Panc1 (cell line): ENCODE measurements at regions not wholly inside any gene's neighbourhood (a gene's known extent, or its start where the extent isn't known, plus 50 kb on each side); places are given as distances from the start of the nearest gene placed in this dataset.

ENCODE experiments used
- ATAC-seq: fragments of 200-7000 bp; cut with Tn5 transposase; 2 replicates; pipeline ENCODE4 v1.9.1; 2020; ENCODE audit warnings: mild to moderate bottlenecking, moderate library complexity
- BruUV-seq: library from RNA; stranded (reverse); fragments of 400-500 nt; replicated peaks from 2 replicates; lab custom pipeline; 2021; lab: Mats Ljungman, UMichigan
- CTCF ChIA-PET: fragments of 300-600 bp; sonication (Branson Sonifier 250); formaldehyde crosslinking; loops from one replicate; lab custom pipeline; 2022; ENCODE audit warnings: antibody characterized with exemption; lab: Charles Lee
- POLR2A ChIA-PET: fragments of 300-600 bp; sonication (Branson Sonifier 250); formaldehyde crosslinking; loops from one replicate; lab custom pipeline; 2022; ENCODE audit warnings: antibody characterized with exemption; lab: Charles Lee
- DNase-seq: peaks from one replicate; pipeline ENCODE4 v3.0.0-alpha.2; 2010; ENCODE audit warnings: low read depth, low spot score
- H3K27ac ChIP-seq: 2 replicates; pipeline ENCODE4 v1.5.1; 2011; ENCODE audit warnings: mild to moderate bottlenecking, low read length, inconsistent platforms
- H3K27me3 ChIP-seq: fragments of 200-500 bp; sonication (Bioruptor generic); 2 replicates; pipeline ENCODE4 v1.6.0; 2014; ENCODE audit warnings: low read length, inconsistent platforms; ENCODE audit not compliant: control insufficient read depth, insufficient read depth
- H3K36me3 ChIP-seq: fragments of 200-500 bp; sonication (Bioruptor generic); 2 replicates; pipeline ENCODE4 v1.5.1; 2014; ENCODE audit warnings: inconsistent platforms, mild to moderate bottlenecking, low read length, moderate library complexity; ENCODE audit not compliant: control insufficient read depth, insufficient read depth
- H3K4me1 ChIP-seq: 2 replicates; pipeline ENCODE4 v1.5.1; 2011; ENCODE audit warnings: inconsistent platforms, mild to moderate bottlenecking, low read length, moderate library complexity; ENCODE audit not compliant: control insufficient read depth, insufficient read depth
- H3K4me3 ChIP-seq, 2 experiments: 2 replicates each; pipeline ENCODE4 v1.5.1; 2011 to 2012; ENCODE audit warnings: low read depth in 2 of 2, low read length in 2 of 2, mild to moderate bottlenecking in 2 of 2, inconsistent platforms in 1 of 2, moderate library complexity in 1 of 2
- H3K9me3 ChIP-seq: fragments of 200-500 bp; sonication (Bioruptor generic); 2 replicates; pipeline ENCODE4 v1.5.1; 2014; ENCODE audit warnings: low read depth, mild to moderate bottlenecking, inconsistent platforms, low read length, moderate library complexity; ENCODE audit not compliant: control insufficient read depth, insufficient read depth
- POLR2AphosphoS5 ChIP-seq: IDR thresholded peaks from 2 replicates; pipeline ENCODE4 v1.6.1; 2012; ENCODE audit warnings: mild to moderate bottlenecking, low read depth, low read length, moderate library complexity
- SIN3A ChIP-seq: IDR thresholded peaks from 2 replicates; pipeline ENCODE4 v1.6.1; 2012; ENCODE audit warnings: low read depth, mild to moderate bottlenecking, low read length, moderate library complexity, borderline replicate concordance; ENCODE audit not compliant: insufficient read depth
- TCF7L2 ChIP-seq: IDR thresholded peaks from 2 replicates; pipeline ENCODE4 v1.6.1; 2011; ENCODE audit warnings: mild to moderate bottlenecking, low read depth, low read length, inconsistent platforms
- in situ Hi-C: cut with HindIII; loops from 2 replicates; pipeline ENCODE4 v1.10.0; 2016; ENCODE audit warnings: low sequenced_read_pairs, low pct_unique_long_range_greater_than_20kb
- intact Hi-C: fragments of 100-400 bp; cut with micrococcal nuclease; formaldehyde crosslinking; loops from one replicate; pipeline ENCODE4 v1.10.0; 2022; ENCODE audit not compliant: unreplicated experiment
- TF ChIP-seq, protein P1 (sequence below): fragments of 450-650 bp; IDR thresholded peaks from 2 replicates; pipeline ENCODE4 v1.5.1; 2017; ENCODE audit warnings: mild to moderate bottlenecking
- TF ChIP-seq, protein P2 (sequence below), 2 experiments: IDR thresholded peaks; 2 replicates each; pipeline ENCODE4 v1.6.1; 2011 to 2012; ENCODE audit warnings: low read depth in 2 of 2, control low read depth in 1 of 2, low read length in 1 of 2, mild to moderate bottlenecking in 1 of 2, moderate library complexity in 1 of 2; ENCODE audit not compliant: insufficient read depth in 1 of 2

DNA sequence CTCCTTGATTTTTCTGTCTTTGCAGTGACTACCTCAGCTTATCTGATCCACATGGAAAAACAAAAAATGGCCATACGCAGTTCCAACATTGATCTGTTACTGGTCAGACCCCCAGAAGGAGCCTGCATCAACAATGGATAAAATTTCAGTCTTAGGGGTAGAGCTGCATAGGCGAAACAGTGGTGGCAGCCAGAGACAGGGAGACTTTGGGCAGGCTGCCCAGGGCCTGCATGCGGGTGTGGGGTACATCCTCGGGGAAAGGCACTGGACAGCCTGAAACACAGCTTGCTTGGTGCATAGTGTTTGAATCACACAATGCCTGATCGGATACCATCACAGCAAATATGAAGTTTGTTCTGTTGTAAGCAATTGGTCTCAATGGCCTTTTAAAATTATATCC, 847.8 kb downstream of the QKI start:
- in situ Hi-C loops (no loop called here), intact Hi-C loops (no loop called here)
- TF ChIP-seq SIN3A: no peak
- TF ChIP-seq, protein P1, sequence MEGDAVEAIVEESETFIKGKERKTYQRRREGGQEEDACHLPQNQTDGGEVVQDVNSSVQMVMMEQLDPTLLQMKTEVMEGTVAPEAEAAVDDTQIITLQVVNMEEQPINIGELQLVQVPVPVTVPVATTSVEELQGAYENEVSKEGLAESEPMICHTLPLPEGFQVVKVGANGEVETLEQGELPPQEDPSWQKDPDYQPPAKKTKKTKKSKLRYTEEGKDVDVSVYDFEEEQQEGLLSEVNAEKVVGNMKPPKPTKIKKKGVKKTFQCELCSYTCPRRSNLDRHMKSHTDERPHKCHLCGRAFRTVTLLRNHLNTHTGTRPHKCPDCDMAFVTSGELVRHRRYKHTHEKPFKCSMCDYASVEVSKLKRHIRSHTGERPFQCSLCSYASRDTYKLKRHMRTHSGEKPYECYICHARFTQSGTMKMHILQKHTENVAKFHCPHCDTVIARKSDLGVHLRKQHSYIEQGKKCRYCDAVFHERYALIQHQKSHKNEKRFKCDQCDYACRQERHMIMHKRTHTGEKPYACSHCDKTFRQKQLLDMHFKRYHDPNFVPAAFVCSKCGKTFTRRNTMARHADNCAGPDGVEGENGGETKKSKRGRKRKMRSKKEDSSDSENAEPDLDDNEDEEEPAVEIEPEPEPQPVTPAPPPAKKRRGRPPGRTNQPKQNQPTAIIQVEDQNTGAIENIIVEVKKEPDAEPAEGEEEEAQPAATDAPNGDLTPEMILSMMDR: no peak
- TF ChIP-seq, protein P2, sequence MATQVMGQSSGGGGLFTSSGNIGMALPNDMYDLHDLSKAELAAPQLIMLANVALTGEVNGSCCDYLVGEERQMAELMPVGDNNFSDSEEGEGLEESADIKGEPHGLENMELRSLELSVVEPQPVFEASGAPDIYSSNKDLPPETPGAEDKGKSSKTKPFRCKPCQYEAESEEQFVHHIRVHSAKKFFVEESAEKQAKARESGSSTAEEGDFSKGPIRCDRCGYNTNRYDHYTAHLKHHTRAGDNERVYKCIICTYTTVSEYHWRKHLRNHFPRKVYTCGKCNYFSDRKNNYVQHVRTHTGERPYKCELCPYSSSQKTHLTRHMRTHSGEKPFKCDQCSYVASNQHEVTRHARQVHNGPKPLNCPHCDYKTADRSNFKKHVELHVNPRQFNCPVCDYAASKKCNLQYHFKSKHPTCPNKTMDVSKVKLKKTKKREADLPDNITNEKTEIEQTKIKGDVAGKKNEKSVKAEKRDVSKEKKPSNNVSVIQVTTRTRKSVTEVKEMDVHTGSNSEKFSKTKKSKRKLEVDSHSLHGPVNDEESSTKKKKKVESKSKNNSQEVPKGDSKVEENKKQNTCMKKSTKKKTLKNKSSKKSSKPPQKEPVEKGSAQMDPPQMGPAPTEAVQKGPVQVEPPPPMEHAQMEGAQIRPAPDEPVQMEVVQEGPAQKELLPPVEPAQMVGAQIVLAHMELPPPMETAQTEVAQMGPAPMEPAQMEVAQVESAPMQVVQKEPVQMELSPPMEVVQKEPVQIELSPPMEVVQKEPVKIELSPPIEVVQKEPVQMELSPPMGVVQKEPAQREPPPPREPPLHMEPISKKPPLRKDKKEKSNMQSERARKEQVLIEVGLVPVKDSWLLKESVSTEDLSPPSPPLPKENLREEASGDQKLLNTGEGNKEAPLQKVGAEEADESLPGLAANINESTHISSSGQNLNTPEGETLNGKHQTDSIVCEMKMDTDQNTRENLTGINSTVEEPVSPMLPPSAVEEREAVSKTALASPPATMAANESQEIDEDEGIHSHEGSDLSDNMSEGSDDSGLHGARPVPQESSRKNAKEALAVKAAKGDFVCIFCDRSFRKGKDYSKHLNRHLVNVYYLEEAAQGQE (IDR thresholded peaks at IDR 0.05; ENCODE audit: insufficient read depth in 1 of 2, low read depth in 2 of 2, low read length in 1 of 2): no peak
- no peak for TF ChIP-seq POLR2AphosphoS5
- no peak for TF ChIP-seq TCF7L2
- H3K36me3 ChIP-seq: no peaks in the 10 kb centered on the region
- no peaks in the 10 kb centered on the region for H3K27me3 ChIP-seq
- H3K4me3 ChIP-seq: no peak overlapping the region
- ChIA-PET CTCF (no interaction called here), POLR2A (no interaction called here)
- no peak for ATAC-seq
- no peak overlapping the region for H3K27ac ChIP-seq
- H3K4me1 ChIP-seq: no peaks in the 10 kb centered on the region
- no peaks in the 10 kb centered on the region for H3K9me3 ChIP-seq
- no TSS peak for BruUV-seq
- no peak for DNase-seq

DNA sequence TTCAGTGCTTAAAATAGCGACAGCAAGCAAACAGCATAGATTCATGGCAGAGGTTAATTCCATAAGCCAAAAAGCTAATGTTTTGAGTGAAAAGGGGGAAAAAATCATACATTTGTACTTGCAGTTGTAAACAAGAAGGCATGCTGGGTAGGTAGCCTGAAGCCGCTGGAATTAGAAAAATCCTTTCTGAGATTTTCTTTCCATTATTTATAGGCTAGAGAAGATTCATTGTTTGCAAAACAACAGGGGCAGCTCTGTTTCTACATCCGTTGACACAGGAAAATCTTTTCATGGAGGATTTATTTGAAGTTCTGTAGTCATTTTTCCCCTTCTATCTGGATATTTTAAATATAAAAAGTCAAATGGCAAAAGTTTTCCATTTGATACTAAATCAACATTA, 843.9 kb downstream of the QKI start:
- ATAC-seq: no peak
- POLR2A ChIA-PET: no interaction called here
- no peaks in the 10 kb centered on the region for H3K9me3 ChIP-seq

More for the DNA sequence above, 843.9 kb downstream of the QKI start:
- DNase-seq: no peak
- no peak for TF ChIP-seq SIN3A
- TF ChIP-seq, protein P1: no peak
- TF ChIP-seq, protein P2 (IDR thresholded peaks at IDR 0.05; ENCODE audit: insufficient read depth in 1 of 2, low read depth in 2 of 2, low read length in 1 of 2): no peak
- no peak for TF ChIP-seq POLR2AphosphoS5
- no peak for TF ChIP-seq TCF7L2
- no peak overlapping the region for H3K27ac ChIP-seq
- intact Hi-C loops: no loop called here
- BruUV-seq: no TSS peak
- in situ Hi-C loops: no loop called here
- no peaks in the 10 kb centered on the region for H3K36me3 ChIP-seq
- no peaks in the 10 kb centered on the region for H3K27me3 ChIP-seq
- no peak overlapping the region for H3K4me3 ChIP-seq
- no peaks in the 10 kb centered on the region for H3K4me1 ChIP-seq
- CTCF ChIA-PET: no interaction called here
